ENCODE measurements at regions not wholly inside any gene's neighbourhood (a gene's known extent, or its start where the extent isn't known, plus 50 kb on each side); places are given as distances from the start of the nearest gene placed in this dataset.

GRCh38 chr14:86357876-86358275 lies 827.9 kb downstream of the FLRT2 start:
- Histone ChIP-seq H3K27me3 (ENCODE audit: control insufficient read depth, insufficient read depth, low read length) (no peaks in the 10 kb centered on the region), H3K36me3 (ENCODE audit: control insufficient read depth, insufficient read depth, low read length) (no peaks in the 10 kb centered on the region), H3K4me3 (ENCODE audit: low read depth, low read length) (no peak overlapping the region)
- DNase-seq (ENCODE audit: low read depth) = no peak
- no peak for TF ChIP-seq CTCF (IDR thresholded peaks at IDR 0.05; ENCODE audit: insufficient read depth, low read length, poor library complexity, severe bottlenecking)

GRCh38 chr14:86357119-86357518 lies 827.2 kb downstream of the FLRT2 start:
- Histone ChIP-seq H3K4me3 (ENCODE audit: low read depth, low read length) (no peak overlapping the region), H3K27me3 (ENCODE audit: control insufficient read depth, insufficient read depth, low read length) (no peaks in the 10 kb centered on the region), H3K36me3 (ENCODE audit: control insufficient read depth, insufficient read depth, low read length) (no peaks in the 10 kb centered on the region)
- no peak for TF ChIP-seq CTCF (IDR thresholded peaks at IDR 0.05; ENCODE audit: insufficient read depth, low read length, poor library complexity, severe bottlenecking)
- DNase-seq (ENCODE audit: low read depth) = no peak

- no peak for TF ChIP-seq CTCF (IDR thresholded peaks at IDR 0.05; ENCODE audit: insufficient read depth, low read length, poor library complexity, severe bottlenecking)
- H3K36me3 ChIP-seq (ENCODE audit: control insufficient read depth, insufficient read depth, low read length) = no peaks in the 10 kb centered on the region
- DNase-seq (ENCODE audit: low read depth) = no peak
- no peak overlapping the region for H3K4me3 ChIP-seq (ENCODE audit: low read depth, low read length)
- H3K27me3 ChIP-seq (ENCODE audit: control insufficient read depth, insufficient read depth, low read length) = no peaks in the 10 kb centered on the region
These were observed 817.0 kb downstream of the FLRT2 start for GRCh38 chr14:86346818-86347384.

GRCh38 chr14:86334355-86334754 lies 804.4 kb downstream of the FLRT2 start:
- no peak for DNase-seq (ENCODE audit: low read depth)
- Histone ChIP-seq H3K36me3 (ENCODE audit: control insufficient read depth, insufficient read depth, low read length) (no peaks in the 10 kb centered on the region), H3K27me3 (ENCODE audit: control insufficient read depth, insufficient read depth, low read length) (no peaks in the 10 kb centered on the region), H3K4me3 (ENCODE audit: low read depth, low read length) (no peak overlapping the region)
- TF ChIP-seq CTCF (IDR thresholded peaks at IDR 0.05; ENCODE audit: insufficient read depth, low read length, poor library complexity, severe bottlenecking) = no peak

GRCh38 chr14:86333493-86333892 lies 803.5 kb downstream of the FLRT2 start:
- Histone ChIP-seq H3K27me3 (ENCODE audit: control insufficient read depth, insufficient read depth, low read length) (no peaks in the 10 kb centered on the region), H3K4me3 (ENCODE audit: low read depth, low read length) (no peak overlapping the region), H3K36me3 (ENCODE audit: control insufficient read depth, insufficient read depth, low read length) (no peaks in the 10 kb centered on the region)
- no peak for TF ChIP-seq CTCF (IDR thresholded peaks at IDR 0.05; ENCODE audit: insufficient read depth, low read length, poor library complexity, severe bottlenecking)
- DNase-seq (ENCODE audit: low read depth) = no peak

- TF ChIP-seq CTCF (IDR thresholded peaks at IDR 0.05; ENCODE audit: insufficient read depth, low read length, poor library complexity, severe bottlenecking) = no peak
- no peaks in the 10 kb centered on the region for H3K36me3 ChIP-seq (ENCODE audit: control insufficient read depth, insufficient read depth, low read length)
- DNase-seq (ENCODE audit: low read depth) = no peak
- no peaks in the 10 kb centered on the region for H3K27me3 ChIP-seq (ENCODE audit: control insufficient read depth, insufficient read depth, low read length)
- no peak overlapping the region for H3K4me3 ChIP-seq (ENCODE audit: low read depth, low read length)
These were observed 801.4 kb downstream of the FLRT2 start for GRCh38 chr14:86331341-86331740.

Data from kidney epithelial cell (primary cell).